DMS79 treated with DMSO at 0.1 percent for 48 hours (cell line): ENCODE measurements at regions not wholly inside any gene's neighbourhood (a gene's known extent, or its start where the extent isn't known, plus 50 kb on each side); places are given as distances from the start of the nearest gene placed in this dataset.
A peak's percentile ranks its signal among the peaks of the same experiment; 100 is the strongest.
"Not testable (repeated sequence)": the region's sequence is repeated elsewhere in the genome, so short reads cannot be mapped to it uniquely, and the experiment has no call there.

Experiments used
- DNase-seq: peaks from one replicate; lab custom pipeline; 2025; lab: John Stamatoyannopoulos, UW

GRCh38 chr3:73228959-73229358 is 167.5 kb downstream of the EBLN2 start:
- no peak for DNase-seq

DNA sequence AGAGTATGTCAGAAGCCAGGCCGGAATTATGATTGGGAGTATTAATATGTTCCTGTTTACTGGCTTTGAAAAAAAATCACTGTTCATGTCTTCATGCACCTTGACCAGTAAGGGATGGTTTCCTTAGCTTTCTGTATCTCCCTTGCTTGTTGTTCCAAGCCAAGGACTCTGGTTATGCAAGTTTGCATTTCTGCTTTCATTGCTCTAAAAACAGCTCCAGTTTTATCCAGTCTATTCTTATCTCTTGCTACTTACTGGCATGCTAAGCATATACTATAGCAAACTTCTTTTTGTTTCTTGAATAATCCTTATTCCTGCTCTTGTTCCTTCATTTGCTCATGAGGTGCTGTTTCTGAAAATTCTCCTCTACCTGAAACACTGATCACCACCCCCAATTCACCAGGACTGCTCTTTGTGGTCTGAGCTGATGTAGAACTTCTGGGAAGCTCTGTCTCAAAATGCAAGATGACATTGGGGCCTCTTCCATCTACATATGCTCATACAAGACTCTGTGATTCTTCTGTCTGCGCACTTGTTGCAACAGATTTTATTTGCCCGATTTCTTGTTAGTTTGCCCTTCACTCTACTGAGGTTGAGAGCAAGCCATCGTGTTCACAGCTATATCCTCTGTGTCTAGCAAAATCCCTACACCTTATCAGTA is 173.0 kb downstream of the EBLN2 start:
- no peak for DNase-seq

- DNase-seq = no peak
These were observed 174.3 kb downstream of the EBLN2 start for GRCh38 chr3:73235768-73236167.

- DNase-seq = no peak
These were observed 175.4 kb downstream of the EBLN2 start for GRCh38 chr3:73236867-73237266.

DNA sequence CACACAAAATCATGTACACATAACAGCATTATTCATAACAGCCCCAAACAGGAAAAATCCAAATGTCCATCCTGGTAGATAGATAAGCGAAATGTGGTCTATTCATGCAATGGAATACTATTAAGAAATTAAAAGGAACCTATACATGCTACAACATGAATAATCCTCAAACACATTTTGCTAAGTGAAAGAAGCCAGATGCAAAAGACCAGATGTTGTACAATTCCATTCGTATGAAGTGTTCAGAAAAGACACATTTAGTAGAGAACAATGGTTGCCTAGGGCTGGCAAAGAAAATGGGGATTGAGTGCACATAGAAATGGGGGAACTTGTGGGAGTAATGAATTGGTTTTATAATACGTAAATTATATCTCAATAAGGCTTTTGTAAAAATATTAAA is 182.3 kb downstream of the EBLN2 start:
- DNase-seq = no peak

- DNase-seq = no peak
These were observed 184.0 kb downstream of the EBLN2 start for GRCh38 chr3:73245459-73245858.

DNA sequence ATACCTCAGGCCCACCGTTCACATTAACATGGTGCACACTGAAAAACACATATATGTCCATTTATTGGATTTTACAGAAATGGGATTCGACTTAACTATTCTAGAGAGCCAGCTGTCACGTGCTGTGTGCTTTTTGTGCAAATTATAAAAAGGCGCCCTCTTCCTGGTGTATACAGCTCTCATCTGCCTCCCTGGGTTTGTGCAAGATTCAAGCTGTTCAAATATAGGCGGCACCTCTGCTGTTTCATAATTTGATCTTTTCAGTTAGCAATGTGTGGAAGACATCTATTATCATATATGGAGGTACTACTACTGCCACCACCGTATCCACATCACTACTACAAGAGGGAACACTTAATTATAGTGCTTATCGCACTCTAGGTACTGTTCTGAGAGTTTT is 187.6 kb downstream of the EBLN2 start:
- no peak for DNase-seq

GRCh38 chr3:73254062-73254461 is 192.6 kb downstream of the EBLN2 start:
- no peak for DNase-seq

DNA sequence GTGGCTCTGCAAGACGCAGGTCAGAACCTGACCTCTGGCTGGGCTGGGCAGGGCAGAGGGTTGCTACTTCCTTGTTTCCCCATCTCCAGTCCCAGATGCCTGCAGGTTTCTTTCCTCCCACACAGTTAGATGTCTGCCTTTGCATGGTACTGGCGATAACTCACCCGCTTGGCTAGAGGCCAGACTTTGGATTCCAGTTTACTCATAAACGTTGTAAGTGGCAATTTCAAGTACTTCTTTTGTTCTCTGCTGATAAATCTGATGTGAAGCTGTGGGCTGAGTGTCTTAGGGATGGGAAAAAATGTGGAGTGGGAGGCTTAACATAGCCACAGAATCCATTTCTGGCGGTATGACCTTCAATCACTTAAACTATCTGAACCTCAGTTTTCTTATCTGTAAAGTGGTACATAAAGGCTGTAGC is 194.2 kb downstream of the EBLN2 start:
- DNase-seq = peak; percentile 1

GRCh38 chr3:73257186-73257585 is 195.7 kb downstream of the EBLN2 start:
- no peak for DNase-seq

DNA sequence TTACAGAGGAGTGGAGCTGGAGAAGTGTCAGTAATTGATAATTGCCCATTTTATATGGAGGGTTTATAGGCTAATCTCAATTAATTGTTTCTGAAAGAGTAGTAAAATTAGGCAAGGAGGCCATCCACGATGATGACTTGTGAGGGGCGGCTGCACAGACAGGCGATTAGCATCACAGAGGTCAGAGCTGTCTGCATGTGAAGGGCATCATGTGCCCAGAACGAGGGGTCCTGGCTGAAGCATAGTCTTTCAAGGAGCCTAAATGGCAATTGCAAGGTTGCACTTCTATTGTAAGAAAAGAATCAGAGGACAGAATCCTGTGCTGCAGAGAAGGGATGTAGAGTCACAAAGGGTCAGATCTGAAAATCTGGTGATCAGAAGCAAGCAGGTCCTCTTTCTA is 196.6 kb downstream of the EBLN2 start:
- DNase-seq = no peak

GRCh38 chr3:73259291-73259690 is 197.8 kb downstream of the EBLN2 start:
- no peak for DNase-seq

- no peak for DNase-seq
These were observed 198.4 kb downstream of the EBLN2 start for GRCh38 chr3:73259856-73260255.

GRCh38 chr3:73266558-73266957 is 205.1 kb downstream of the EBLN2 start:
- DNase-seq = not testable (repeated sequence)

DNA sequence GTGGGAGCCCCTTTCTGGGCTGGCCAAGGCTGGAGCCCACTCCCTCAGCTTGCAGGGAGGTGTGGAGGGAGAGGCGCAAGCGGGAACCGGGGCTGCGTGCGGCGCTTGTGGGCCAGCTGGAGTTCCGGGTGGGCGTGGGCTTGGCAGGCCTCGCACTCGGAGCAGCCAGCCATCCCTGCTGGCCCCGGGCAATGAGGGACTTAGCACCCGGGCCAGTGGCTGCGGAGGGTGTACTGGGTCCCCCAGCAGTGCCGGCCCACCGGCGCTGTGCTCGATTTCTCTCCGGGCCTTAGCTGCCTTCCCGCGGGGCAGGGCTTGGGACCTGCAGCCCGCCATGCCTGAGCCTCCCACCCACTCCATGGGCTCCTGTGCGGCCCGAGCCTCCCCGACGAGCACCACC is 207.7 kb downstream of the EBLN2 start:
- DNase-seq = not testable (repeated sequence)

DNA sequence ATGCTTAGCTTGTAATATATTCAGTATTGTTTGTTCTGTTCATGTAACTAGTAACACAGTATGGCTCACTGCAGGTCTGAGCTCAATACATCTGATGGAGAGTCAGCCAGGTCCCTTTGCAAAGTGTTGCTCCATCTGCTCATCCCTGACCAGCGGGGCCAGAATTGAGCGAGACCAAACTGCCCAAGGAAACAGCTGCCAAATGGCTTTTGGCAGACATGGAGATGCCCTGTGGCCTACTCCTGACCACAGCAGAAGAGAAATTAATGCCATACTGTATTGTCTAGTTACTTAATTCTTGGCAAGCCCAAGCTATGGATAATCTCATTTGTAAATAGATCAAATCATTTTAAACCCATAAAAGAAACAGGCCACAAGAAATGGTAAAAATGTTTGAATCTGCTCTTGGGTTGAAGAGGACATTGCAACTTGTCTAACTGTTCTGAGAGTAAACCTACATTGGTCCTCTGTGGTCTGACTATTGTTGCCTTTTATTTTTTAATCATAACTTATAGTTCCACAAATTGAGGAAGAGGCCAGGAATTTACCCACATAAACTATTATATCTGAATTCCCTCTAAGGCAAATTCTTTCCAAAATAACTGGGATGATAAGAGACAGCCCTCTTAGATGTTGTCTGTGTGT is 209.5 kb downstream of the EBLN2 start:
- DNase-seq = no peak

- DNase-seq = no peak
These were observed 211.9 kb downstream of the EBLN2 start for GRCh38 chr3:73273341-73273740.

DNA sequence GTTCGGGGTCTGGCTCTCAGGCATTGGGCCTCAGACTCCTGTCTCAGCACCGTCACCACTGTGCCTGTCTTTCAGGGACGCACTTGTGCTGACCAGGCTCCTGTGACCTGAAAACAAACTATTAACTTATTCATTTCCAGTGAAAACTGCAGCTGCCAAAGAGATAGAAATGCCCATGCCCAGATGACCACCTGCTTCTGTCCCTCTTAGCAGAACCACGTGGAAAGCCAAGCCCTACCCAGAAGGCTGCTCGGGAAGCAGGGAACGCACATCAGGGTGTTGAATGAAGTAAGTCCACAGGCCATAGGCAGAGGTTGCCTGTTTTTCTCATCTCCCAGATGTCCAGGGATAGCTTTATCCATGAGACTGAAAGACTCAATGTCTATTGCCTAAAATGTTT is 219.3 kb downstream of the EBLN2 start:
- no peak for DNase-seq

DNA sequence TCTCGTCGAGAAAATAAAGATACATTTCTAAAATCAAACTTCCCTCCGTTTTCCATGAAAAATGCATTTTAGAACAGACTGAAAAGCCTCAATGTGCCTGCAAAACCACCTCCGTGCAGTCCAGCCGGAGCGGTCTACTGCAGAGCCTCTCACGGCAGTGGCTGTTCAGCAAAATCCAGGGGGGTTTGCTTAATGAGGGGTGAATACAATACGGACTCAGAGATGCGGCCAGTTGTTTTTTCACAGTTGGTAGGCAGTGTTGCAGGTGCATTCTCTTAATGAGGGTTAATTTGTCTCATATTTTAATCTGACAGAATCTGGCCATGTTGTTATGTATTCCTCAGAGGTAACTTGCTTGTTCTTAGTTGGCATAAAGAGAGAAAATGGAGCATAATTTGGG is 223.0 kb downstream of the EBLN2 start:
- DNase-seq = no peak

- DNase-seq = no peak
These were observed 230.1 kb downstream of the EBLN2 start for GRCh38 chr3:73291541-73291940.

DNA sequence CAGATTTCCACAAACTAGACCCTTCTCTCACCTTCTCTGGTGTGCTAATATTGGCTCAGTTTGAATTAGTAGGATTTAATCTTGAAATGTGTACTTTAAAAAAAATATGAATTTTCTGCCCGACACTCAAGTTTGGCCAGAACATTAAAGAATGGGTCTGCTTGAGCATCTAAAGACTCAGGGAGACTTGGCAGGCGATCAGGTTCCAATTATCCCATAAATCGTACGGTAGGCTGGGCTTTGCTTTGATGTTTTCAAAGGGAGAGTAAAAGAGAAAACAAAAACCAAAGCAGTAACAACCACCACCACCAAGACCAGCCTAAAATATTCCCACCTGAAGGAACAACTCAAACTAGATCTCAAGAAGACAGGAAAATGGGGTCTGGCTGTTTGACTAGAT is 230.8 kb downstream of the EBLN2 start:
- DNase-seq = no peak

- DNase-seq = no peak
These were observed 233.1 kb downstream of the EBLN2 start for GRCh38 chr3:73294537-73294936.

- DNase-seq = no peak
These were observed 234.6 kb downstream of the EBLN2 start for GRCh38 chr3:73295876-73296635.
